ENCODE measurements at regions not wholly inside any gene's neighbourhood (a gene's known extent, or its start where the extent isn't known, plus 50 kb on each side); places are given as distances from the start of the nearest gene placed in this dataset.
"Not testable (repeated sequence)": the region's sequence is repeated elsewhere in the genome, so short reads cannot be mapped to it uniquely, and the experiment has no call there.

- H3K9me2 ChIP-seq (ENCODE audit: insufficient read depth); H3K27ac ChIP-seq; H3K9ac ChIP-seq; H3K79me2 ChIP-seq (ENCODE audit: insufficient read depth); H3K9me3 ChIP-seq (ENCODE audit: low read depth); H3K36me3 ChIP-seq (ENCODE audit: low read depth); in situ Hi-C loops (cut with MboI); H3F3A ChIP-seq (ENCODE audit: insufficient read depth); H3K27me3 ChIP-seq (replicated peaks; ENCODE audit: insufficient read depth); H3K4me3 ChIP-seq; H3K4me2 ChIP-seq (ENCODE audit: unreplicated experiment); H4K20me1 ChIP-seq (ENCODE audit: insufficient read depth); H2AFZ ChIP-seq; H3K4me1 ChIP-seq (ENCODE audit: insufficient read depth); DNase-seq: not testable (repeated sequence)
- 8 to 9% methylated on average over 4 of the region's 4 CpGs for WGBS, 2 experiments (ENCODE audit: low coverage in 1 of 2, low lambda C conversion rate in 2 of 2, missing lambda C conversion rate in 2 of 2)
Measured at GRCh38 chr21:10416691-10417447, 104.5 kb upstream of the TPTE start.

GRCh38 chr21:10417551-10418002, 103.8 kb upstream of the TPTE start:
- 34 to 38% methylated on average over 12 of the region's 12 CpGs for WGBS, 2 experiments (ENCODE audit: low coverage in 1 of 2, low lambda C conversion rate in 2 of 2, missing lambda C conversion rate in 2 of 2)

GRCh38 chr21:10418250-10419048, 102.9 kb upstream of the TPTE start:
- H3K79me2 ChIP-seq (ENCODE audit: insufficient read depth); in situ Hi-C loops (cut with MboI); H3K9me2 ChIP-seq (ENCODE audit: insufficient read depth); H3K4me1 ChIP-seq (ENCODE audit: insufficient read depth); H3K27me3 ChIP-seq (replicated peaks; ENCODE audit: insufficient read depth); H4K20me1 ChIP-seq (ENCODE audit: insufficient read depth); H3K9ac ChIP-seq; H2AFZ ChIP-seq; DNase-seq; H3F3A ChIP-seq (ENCODE audit: insufficient read depth); H3K9me3 ChIP-seq (ENCODE audit: low read depth); H3K27ac ChIP-seq; H3K4me3 ChIP-seq; H3K36me3 ChIP-seq (ENCODE audit: low read depth); H3K4me2 ChIP-seq (ENCODE audit: unreplicated experiment): not testable (repeated sequence)
- 12 to 14% methylated on average over 4 of the region's 4 CpGs for WGBS, 2 experiments (ENCODE audit: low coverage in 1 of 2, low lambda C conversion rate in 2 of 2, missing lambda C conversion rate in 2 of 2)

More at GRCh38 chr21:10417551-10418002, 103.8 kb upstream of the TPTE start:
- H3K4me2 ChIP-seq (ENCODE audit: unreplicated experiment); H3K79me2 ChIP-seq (ENCODE audit: insufficient read depth); H4K20me1 ChIP-seq (ENCODE audit: insufficient read depth); H3K9me2 ChIP-seq (ENCODE audit: insufficient read depth); H3K4me1 ChIP-seq (ENCODE audit: insufficient read depth); H3F3A ChIP-seq (ENCODE audit: insufficient read depth); H3K9me3 ChIP-seq (ENCODE audit: low read depth); DNase-seq; H3K36me3 ChIP-seq (ENCODE audit: low read depth); H3K27me3 ChIP-seq (replicated peaks; ENCODE audit: insufficient read depth); H2AFZ ChIP-seq; H3K9ac ChIP-seq; in situ Hi-C loops (cut with MboI); H3K4me3 ChIP-seq; H3K27ac ChIP-seq: not testable (repeated sequence)

- H3F3A ChIP-seq (ENCODE audit: insufficient read depth); H3K4me1 ChIP-seq (ENCODE audit: insufficient read depth); H4K20me1 ChIP-seq (ENCODE audit: insufficient read depth); H3K27me3 ChIP-seq (replicated peaks; ENCODE audit: insufficient read depth); H3K27ac ChIP-seq; H3K36me3 ChIP-seq (ENCODE audit: low read depth); H3K9me2 ChIP-seq (ENCODE audit: insufficient read depth); H3K4me3 ChIP-seq; H2AFZ ChIP-seq; H3K9ac ChIP-seq; in situ Hi-C loops (cut with MboI); H3K4me2 ChIP-seq (ENCODE audit: unreplicated experiment); DNase-seq; H3K79me2 ChIP-seq (ENCODE audit: insufficient read depth); H3K9me3 ChIP-seq (ENCODE audit: low read depth): not testable (repeated sequence)
- 17% methylated on average over 4 of the region's 4 CpGs for WGBS, 2 experiments (ENCODE audit: low coverage in 1 of 2, low lambda C conversion rate in 2 of 2, missing lambda C conversion rate in 2 of 2)
Measured at GRCh38 chr21:10421199-10421598, 100.2 kb upstream of the TPTE start.

GRCh38 chr21:10421601-10422000, 99.8 kb upstream of the TPTE start:
- WGBS, 2 experiments (ENCODE audit: low coverage in 1 of 2, low lambda C conversion rate in 2 of 2, missing lambda C conversion rate in 2 of 2), result 6 to 8% methylated on average over 2 of the region's 2 CpGs
- H3K4me1 ChIP-seq (ENCODE audit: insufficient read depth); H4K20me1 ChIP-seq (ENCODE audit: insufficient read depth); H2AFZ ChIP-seq; H3K27ac ChIP-seq; H3F3A ChIP-seq (ENCODE audit: insufficient read depth); H3K9me2 ChIP-seq (ENCODE audit: insufficient read depth); H3K4me3 ChIP-seq; H3K9me3 ChIP-seq (ENCODE audit: low read depth); H3K36me3 ChIP-seq (ENCODE audit: low read depth); H3K79me2 ChIP-seq (ENCODE audit: insufficient read depth); in situ Hi-C loops (cut with MboI); H3K27me3 ChIP-seq (replicated peaks; ENCODE audit: insufficient read depth); DNase-seq; H3K9ac ChIP-seq; H3K4me2 ChIP-seq (ENCODE audit: unreplicated experiment): not testable (repeated sequence)

GRCh38 chr21:10424097-10424886, 97.1 kb upstream of the TPTE start:
- H3K4me1 ChIP-seq (ENCODE audit: insufficient read depth); DNase-seq; H3F3A ChIP-seq (ENCODE audit: insufficient read depth); in situ Hi-C loops (cut with MboI); H3K9me3 ChIP-seq (ENCODE audit: low read depth); H3K9me2 ChIP-seq (ENCODE audit: insufficient read depth); H3K36me3 ChIP-seq (ENCODE audit: low read depth); H4K20me1 ChIP-seq (ENCODE audit: insufficient read depth); H3K27ac ChIP-seq; H3K79me2 ChIP-seq (ENCODE audit: insufficient read depth); H3K4me2 ChIP-seq (ENCODE audit: unreplicated experiment); H3K4me3 ChIP-seq; H3K9ac ChIP-seq; H3K27me3 ChIP-seq (replicated peaks; ENCODE audit: insufficient read depth); H2AFZ ChIP-seq: not testable (repeated sequence)
- WGBS, 2 experiments (ENCODE audit: low coverage in 1 of 2, low lambda C conversion rate in 2 of 2, missing lambda C conversion rate in 2 of 2), result 19 to 22% methylated on average over 4 of the region's 4 CpGs

GRCh38 chr21:10424887-10425145, 96.6 kb upstream of the TPTE start:
- H3F3A ChIP-seq (ENCODE audit: insufficient read depth); H3K9me2 ChIP-seq (ENCODE audit: insufficient read depth); in situ Hi-C loops (cut with MboI); H3K79me2 ChIP-seq (ENCODE audit: insufficient read depth); H3K27ac ChIP-seq; H3K4me1 ChIP-seq (ENCODE audit: insufficient read depth); DNase-seq; H3K4me2 ChIP-seq (ENCODE audit: unreplicated experiment); H4K20me1 ChIP-seq (ENCODE audit: insufficient read depth); H3K27me3 ChIP-seq (replicated peaks; ENCODE audit: insufficient read depth); H3K36me3 ChIP-seq (ENCODE audit: low read depth); H3K9ac ChIP-seq; H3K9me3 ChIP-seq (ENCODE audit: low read depth); H3K4me3 ChIP-seq; H2AFZ ChIP-seq: not testable (repeated sequence)
- WGBS, 2 experiments (ENCODE audit: low coverage in 1 of 2, low lambda C conversion rate in 2 of 2, missing lambda C conversion rate in 2 of 2), result 17% methylated on average over 2 of the region's 2 CpGs
